ENCODE measurements at regions not wholly inside any gene's neighbourhood (a gene's known extent, or its start where the extent isn't known, plus 50 kb on each side); places are given as distances from the start of the nearest gene placed in this dataset.
"Not testable (repeated sequence)": the region's sequence is repeated elsewhere in the genome, so short reads cannot be mapped to it uniquely, and the experiment has no call there.

GRCh38 chr7:20546958-20547357 is 68.5 kb upstream of the ABCB5 start:
- TF ChIP-seq, protein P1, sequence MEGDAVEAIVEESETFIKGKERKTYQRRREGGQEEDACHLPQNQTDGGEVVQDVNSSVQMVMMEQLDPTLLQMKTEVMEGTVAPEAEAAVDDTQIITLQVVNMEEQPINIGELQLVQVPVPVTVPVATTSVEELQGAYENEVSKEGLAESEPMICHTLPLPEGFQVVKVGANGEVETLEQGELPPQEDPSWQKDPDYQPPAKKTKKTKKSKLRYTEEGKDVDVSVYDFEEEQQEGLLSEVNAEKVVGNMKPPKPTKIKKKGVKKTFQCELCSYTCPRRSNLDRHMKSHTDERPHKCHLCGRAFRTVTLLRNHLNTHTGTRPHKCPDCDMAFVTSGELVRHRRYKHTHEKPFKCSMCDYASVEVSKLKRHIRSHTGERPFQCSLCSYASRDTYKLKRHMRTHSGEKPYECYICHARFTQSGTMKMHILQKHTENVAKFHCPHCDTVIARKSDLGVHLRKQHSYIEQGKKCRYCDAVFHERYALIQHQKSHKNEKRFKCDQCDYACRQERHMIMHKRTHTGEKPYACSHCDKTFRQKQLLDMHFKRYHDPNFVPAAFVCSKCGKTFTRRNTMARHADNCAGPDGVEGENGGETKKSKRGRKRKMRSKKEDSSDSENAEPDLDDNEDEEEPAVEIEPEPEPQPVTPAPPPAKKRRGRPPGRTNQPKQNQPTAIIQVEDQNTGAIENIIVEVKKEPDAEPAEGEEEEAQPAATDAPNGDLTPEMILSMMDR (conservative IDR thresholded peaks at IDR 0.05 in 1 of 2, IDR thresholded peaks at IDR 0.05 in 1 of 2; ENCODE audit: extremely low read depth in 1 of 2, insufficient read depth in 1 of 2, low read depth in 1 of 2, low read length in 2 of 2): not testable (repeated sequence)
- TF ChIP-seq EZH2 (IDR thresholded peaks at IDR 0.05; ENCODE audit: borderline replicate concordance, low read length): not testable (repeated sequence)

Measured in mammary epithelial cell (primary cell).